Spleen (tissue), 11 donors: ENCODE measurements at regions not wholly inside any gene's neighbourhood (a gene's known extent, or its start where the extent isn't known, plus 50 kb on each side); places are given as distances from the start of the nearest gene placed in this dataset.

Experiments used
- DNase-seq: peaks from one replicate; pipeline ENCODE4 v3.0.0-alpha.2; 2020
- H3K27ac ChIP-seq, 8 donors: fragments of 200-600 bp; sonication (generic) in 7 of 8; 1 replicate in 4 of 8; 2 replicates in 4 of 8; pipeline versions ENCODE4 v1.5.0 to v1.8.0; 2016 to 2021; ENCODE audit warnings: inconsistent platforms in 4 of 8, mild to moderate bottlenecking in 4 of 8, moderate library complexity in 1 of 8
- H3K27me3 ChIP-seq, 7 donors: fragments of 200-600 bp; sonication (generic) in 6 of 7; replicated peaks in 1 of 7; 1 replicate in 4 of 7; 2 replicates in 3 of 7; pipeline versions ENCODE4 v1.5.0 to v1.8.0; 2016 to 2021; ENCODE audit warnings: inconsistent platforms in 3 of 7, mild to moderate bottlenecking in 1 of 7
- H3K36me3 ChIP-seq, 6 donors: fragments of 200-600 bp; sonication (generic) in 5 of 6; 1 replicate in 4 of 6; 2 replicates in 2 of 6; pipeline versions ENCODE4 v1.5.0 to v1.8.0; 2016 to 2021; ENCODE audit warnings: inconsistent platforms in 2 of 6
- H3K4me1 ChIP-seq, 6 donors: fragments of 200-600 bp; sonication (generic) in 5 of 6; 1 replicate in 3 of 6; 2 replicates in 3 of 6; pipeline versions ENCODE4 v1.5.0 to v1.8.0; 2016 to 2021; ENCODE audit warnings: inconsistent platforms in 3 of 6
- H3K4me3 ChIP-seq, 8 donors: fragments of 200-600 bp; sonication (generic) in 7 of 8; 1 replicate in 4 of 8; 2 replicates in 4 of 8; pipeline versions ENCODE4 v1.5.0 to v1.8.0; 2016 to 2021; ENCODE audit warnings: inconsistent platforms in 4 of 8, mild to moderate bottlenecking in 4 of 8, moderate library complexity in 2 of 8
- H3K9me3 ChIP-seq, 8 donors: fragments of 200-600 bp; sonication (generic) in 7 of 8; 1 replicate in 4 of 8; 2 replicates in 4 of 8; pipeline versions ENCODE4 v1.5.0 to v1.8.0; 2016 to 2021; ENCODE audit warnings: inconsistent platforms in 4 of 8
- CTCF ChIP-seq, 11 experiments: fragments of 200-600 bp in 7 of 11; fragments of 450-650 bp in 4 of 11; sonication (generic) in 4 of 11; IDR thresholded peaks in 8 of 11; conservative IDR thresholded peaks in 3 of 11; 1 replicate in 7 of 11; 2 replicates in 4 of 11; pipeline versions ENCODE4 v1.4.0 to v1.8.0; 2016 to 2021; ENCODE audit warnings: antibody characterized with exemption in 11 of 11, inconsistent platforms in 4 of 11, mild to moderate bottlenecking in 1 of 11
- POLR2A ChIP-seq, 3 donors: fragments of 450-650 bp; IDR thresholded peaks; one replicate each; pipeline ENCODE4 v1.5.1; 2017; ENCODE audit warnings: antibody characterized with exemption in 3 of 3, mild to moderate bottlenecking in 1 of 3
- POLR2AphosphoS5 ChIP-seq, 3 donors: sonication (generic); formaldehyde crosslinking; IDR thresholded peaks; one replicate each; pipeline ENCODE4 v1.5.1; 2017; ENCODE audit warnings: antibody characterized with exemption in 3 of 3
- WGBS, 5 donors: extraction: QIAGEN DNeasy Blood & Tissue Kit in 3 of 5; methylation state at CpG; one replicate each; pipeline versions ENCODE4 v1.1.5 to v1.1.7; 2013 to 2018; 5-methylcytosine and 5-hydroxymethylcytosine counted together
- intact Hi-C: fragments of 100-400 bp; cut with DNase I; formaldehyde crosslinking; loops from one replicate; pipeline ENCODE4 v1.15.0; 2023; ENCODE audit warnings: low total_unique reads
- donor health status: healthy with polysubstance abuse.
- donor health status: DM: no; HTN: no; CAD: no; lungs with moderate emphysema.
- donor health status: DM: no; HTN: no; CAD: no.
- donor health status: Bipolar disorder and iron deficiency.
- donor health status: healthy.
- donor health status: DM: no; HTN: no; CAD: no.
- donor health status: DM: yes; HTN: yes; CAD: no.

DNA sequence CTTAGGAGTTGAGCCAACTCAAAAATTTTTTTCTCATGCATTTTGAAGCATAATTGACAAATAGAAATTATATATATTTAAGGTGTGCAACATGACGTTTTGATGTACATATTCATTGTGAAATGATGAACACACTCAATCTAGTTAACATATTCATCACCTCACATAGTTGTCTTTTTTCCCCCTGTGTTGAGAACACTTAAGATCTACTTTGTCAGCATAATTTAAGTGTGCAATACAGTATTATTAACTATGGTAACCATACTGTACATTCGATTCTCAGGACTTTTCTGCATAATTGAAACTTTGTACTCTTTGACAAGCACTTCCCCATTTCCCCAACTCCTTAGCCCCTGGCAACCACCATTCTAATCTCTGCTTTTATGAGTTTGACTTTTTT is 192.2 kb upstream of the ZKSCAN2 start:
- Histone ChIP-seq H3K4me1 (no peaks in the 10 kb centered on the region), H3K4me3 (no peak overlapping the region), H3K27me3 (peaks cover 0 to 17% (median 0%) of the 10 kb centered on the region in 7 donors), H3K27ac (no peak overlapping the region), H3K36me3 (no peaks in the 10 kb centered on the region), H3K9me3 (peaks cover 0 to 26% (median 16%) of the 10 kb centered on the region in 8 donors)
- 78 to 94% (median 81%) methylated on average over 2 of the region's 2 CpGs for WGBS, 5 donors
- intact Hi-C loops = no loop called here
- no peak for TF ChIP-seq POLR2A (IDR thresholded peaks at IDR 0.05)
- no peak for TF ChIP-seq POLR2AphosphoS5 (IDR thresholded peaks at IDR 0.05)
- no peak for TF ChIP-seq CTCF (IDR thresholded peaks at IDR 0.05 in 8 of 11, conservative IDR thresholded peaks at IDR 0.05 in 3 of 11)
- DNase-seq = no peak

DNA sequence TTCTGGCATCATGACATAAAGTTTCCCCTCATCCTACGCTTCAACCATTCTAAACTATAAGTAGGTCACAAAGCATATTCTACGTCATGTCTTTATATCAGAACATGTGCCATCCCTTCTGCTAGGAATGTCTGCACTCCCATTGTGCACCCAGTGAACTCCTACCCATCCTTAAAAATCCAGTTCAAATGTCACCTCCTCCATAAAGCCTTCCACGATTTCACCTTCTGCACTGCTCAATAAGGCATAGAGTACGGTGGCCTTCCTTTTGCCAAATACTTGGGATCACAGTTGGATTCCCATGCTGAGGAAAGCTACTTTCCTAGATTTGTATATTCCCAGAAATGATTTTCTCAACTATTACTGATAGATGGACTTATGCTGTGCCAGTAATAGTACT is 186.3 kb upstream of the ZKSCAN2 start:
- no peaks in the 10 kb centered on the region for H3K4me1 ChIP-seq
- peaks cover 0 to 30% (median 0%) of the 10 kb centered on the region in 7 donors for H3K27me3 ChIP-seq
- H3K9me3 ChIP-seq = peaks cover 0 to 19% (median 15%) of the 10 kb centered on the region in 8 donors
- no peaks in the 10 kb centered on the region for H3K36me3 ChIP-seq
- DNase-seq = no peak
- 71 to 88% (median 77%) methylated on average over 4 of the region's 4 CpGs for WGBS, 5 donors
- TF ChIP-seq CTCF (IDR thresholded peaks at IDR 0.05 in 8 of 11, conservative IDR thresholded peaks at IDR 0.05 in 3 of 11) = no peak
- TF ChIP-seq POLR2AphosphoS5 (IDR thresholded peaks at IDR 0.05) = no peak
- no peak for TF ChIP-seq POLR2A (IDR thresholded peaks at IDR 0.05)
- H3K4me3 ChIP-seq = no peak overlapping the region
- no peak overlapping the region for H3K27ac ChIP-seq
- intact Hi-C loops = no loop called here

GRCh38 chr16:25434064-25434463 is 176.4 kb upstream of the ZKSCAN2 start:
- intact Hi-C loops = no loop called here
- H3K27ac ChIP-seq = no peak overlapping the region
- no peaks in the 10 kb centered on the region for H3K9me3 ChIP-seq
- no peak for TF ChIP-seq POLR2A (IDR thresholded peaks at IDR 0.05)
- TF ChIP-seq POLR2AphosphoS5 (IDR thresholded peaks at IDR 0.05) = no peak
- no peak for TF ChIP-seq CTCF (IDR thresholded peaks at IDR 0.05 in 8 of 11, conservative IDR thresholded peaks at IDR 0.05 in 3 of 11)
- no peak for DNase-seq
- WGBS, 5 donors = 62 to 82% (median 69%) methylated on average over 3 of the region's 3 CpGs
- H3K27me3 ChIP-seq = peaks cover 0 to 4% (median 0%) of the 10 kb centered on the region in 7 donors
- H3K36me3 ChIP-seq = no peaks in the 10 kb centered on the region
- H3K4me1 ChIP-seq = no peaks in the 10 kb centered on the region
- H3K4me3 ChIP-seq = no peak overlapping the region

GRCh38 chr16:25433388-25433787 is 175.7 kb upstream of the ZKSCAN2 start:
- Histone ChIP-seq H3K27ac (no peak overlapping the region), H3K27me3 (peaks cover 0 to 4% (median 0%) of the 10 kb centered on the region in 7 donors), H3K4me3 (no peak overlapping the region), H3K36me3 (no peaks in the 10 kb centered on the region), H3K9me3 (peaks cover 0 to 4% (median 2%) of the 10 kb centered on the region in 8 donors), H3K4me1 (no peaks in the 10 kb centered on the region)
- DNase-seq = no peak
- intact Hi-C loops = no loop called here
- TF ChIP-seq CTCF (IDR thresholded peaks at IDR 0.05 in 8 of 11, conservative IDR thresholded peaks at IDR 0.05 in 3 of 11) = no peak
- TF ChIP-seq POLR2A (IDR thresholded peaks at IDR 0.05) = no peak
- no peak for TF ChIP-seq POLR2AphosphoS5 (IDR thresholded peaks at IDR 0.05)
- WGBS, 5 donors = 71 to 81% (median 79%) methylated on average over 4 of the region's 4 CpGs
